HG03565 (cell line): ENCODE measurements at regions not wholly inside any gene's neighbourhood (a gene's known extent, or its start where the extent isn't known, plus 50 kb on each side); places are given as distances from the start of the nearest gene placed in this dataset.

Experiments
- ATAC-seq: cut with Tn5 transposase; IDR thresholded peaks from one replicate; pipeline ENCODE4 v1.9.1; 2021; ENCODE audit warnings: mild to moderate bottlenecking, moderate library complexity; ENCODE audit not compliant: unreplicated experiment

DNA sequence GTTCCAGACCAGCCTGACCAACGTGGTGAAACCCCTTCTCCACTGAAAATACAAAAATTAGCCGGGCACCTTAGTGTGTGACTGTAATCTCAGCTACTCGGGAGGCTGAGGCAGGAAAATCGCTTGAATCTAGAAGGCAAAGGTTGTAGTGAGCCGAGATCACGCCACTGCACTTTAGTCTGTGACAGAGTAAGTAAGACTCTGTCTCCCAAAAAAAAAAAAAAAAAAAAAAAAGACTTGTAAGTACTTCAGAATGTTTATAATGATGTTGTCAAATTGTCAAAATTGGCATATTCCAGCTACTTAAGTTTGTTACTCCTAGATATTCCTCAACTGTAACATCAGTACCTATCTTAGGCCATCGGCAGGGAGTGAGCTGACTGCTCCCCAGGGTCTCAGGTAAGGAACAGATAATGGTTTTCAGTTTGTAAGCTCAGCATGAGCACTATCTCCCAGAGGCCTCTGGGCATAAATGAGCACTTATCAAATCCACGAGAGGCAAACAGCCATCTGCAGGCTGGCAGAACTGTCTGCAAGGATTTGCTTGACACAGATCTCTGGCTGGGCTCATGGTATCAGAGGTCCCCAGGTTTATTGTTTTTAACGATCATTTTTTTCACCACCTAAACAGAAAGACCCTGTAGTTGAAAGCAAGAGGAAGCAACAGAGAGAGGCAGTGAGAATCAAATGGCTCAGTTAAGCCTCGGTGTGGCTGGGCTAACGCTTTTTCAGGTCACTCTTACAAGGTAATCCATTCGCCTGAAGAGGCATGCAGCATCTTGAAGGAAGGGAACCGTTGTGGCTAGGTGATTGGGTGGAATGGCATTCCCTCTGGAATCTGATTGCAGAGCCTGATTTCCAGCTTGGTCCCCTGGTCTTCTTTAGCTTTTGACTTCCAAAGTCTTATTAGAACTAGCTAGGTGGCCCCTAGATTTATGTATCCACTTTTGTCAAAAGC is 115.9 kb downstream of the LY86 start:
- no peak for ATAC-seq

DNA sequence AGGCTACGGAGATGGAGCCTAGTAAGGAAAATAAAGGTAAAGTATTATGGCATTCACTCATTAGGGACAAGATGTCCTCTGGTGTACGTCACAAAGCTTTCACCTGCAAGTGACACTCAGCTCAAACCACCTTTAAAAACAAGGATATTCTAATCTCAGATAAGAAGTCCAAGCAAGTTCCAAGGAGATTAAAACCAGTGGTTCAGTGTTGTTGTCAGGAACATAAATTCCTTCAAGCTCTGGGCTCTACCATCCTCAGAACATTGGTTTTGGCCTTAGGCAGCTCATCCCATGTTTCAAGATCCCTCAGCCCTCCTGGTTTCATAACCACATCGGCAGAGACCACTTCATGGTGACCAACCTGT is 116.5 kb downstream of the LY86 start:
- ATAC-seq = no peak

DNA sequence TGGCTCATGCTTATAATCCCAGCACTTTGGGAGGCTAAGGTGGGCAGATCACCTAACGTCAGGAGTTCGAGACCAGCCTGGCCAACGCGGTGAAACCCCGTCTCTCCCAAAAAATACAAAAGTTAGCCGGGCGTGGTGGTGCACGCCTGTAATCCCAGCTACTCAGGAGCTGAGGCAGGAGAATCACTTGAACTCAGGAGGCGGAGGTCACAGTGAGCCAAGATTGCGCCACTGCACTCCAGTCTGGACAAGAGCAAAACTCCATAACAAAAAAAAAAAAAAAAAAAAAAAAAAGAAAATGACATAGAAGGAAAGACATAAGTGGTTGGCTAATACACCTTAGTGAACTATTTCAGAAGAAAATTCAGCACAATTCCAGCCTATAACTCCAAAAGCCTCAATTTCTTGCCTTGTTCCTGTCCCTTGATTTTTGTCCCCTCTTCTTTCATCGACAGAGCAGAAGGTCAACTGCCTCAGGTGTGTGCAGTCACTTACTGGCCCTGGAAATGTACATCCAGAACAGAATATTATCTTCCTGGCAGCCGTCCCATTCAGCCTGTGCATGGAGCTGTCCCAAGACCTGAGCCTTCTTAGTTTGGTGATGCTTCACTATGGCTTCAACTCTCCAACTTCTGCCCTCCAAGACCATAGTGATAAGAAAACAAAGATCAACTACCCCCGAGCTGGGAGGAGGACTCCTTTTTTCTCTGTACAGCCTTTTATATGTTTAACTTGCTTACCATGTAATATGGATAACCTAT is 117.6 kb downstream of the LY86 start:
- no peak for ATAC-seq

DNA sequence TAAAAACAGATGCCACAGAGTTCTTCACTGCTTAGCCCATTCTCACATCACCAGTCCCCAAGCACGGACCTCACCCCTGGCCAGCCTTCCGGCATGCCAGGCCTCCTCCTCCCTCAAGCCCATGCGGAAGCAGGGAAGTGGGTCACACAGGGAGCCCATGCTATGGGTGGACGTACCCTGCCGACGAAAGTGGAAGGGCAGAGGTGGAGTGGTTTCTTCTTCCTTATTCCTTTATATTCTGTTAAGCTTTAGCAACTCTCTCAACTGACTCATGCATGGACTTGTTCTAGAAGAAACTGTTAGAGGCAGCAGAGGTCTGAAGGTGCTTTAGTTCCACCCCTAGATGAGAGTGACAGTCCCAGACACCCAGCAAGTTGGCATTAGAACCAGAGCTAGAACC is 118.6 kb downstream of the LY86 start:
- ATAC-seq = no peak

DNA sequence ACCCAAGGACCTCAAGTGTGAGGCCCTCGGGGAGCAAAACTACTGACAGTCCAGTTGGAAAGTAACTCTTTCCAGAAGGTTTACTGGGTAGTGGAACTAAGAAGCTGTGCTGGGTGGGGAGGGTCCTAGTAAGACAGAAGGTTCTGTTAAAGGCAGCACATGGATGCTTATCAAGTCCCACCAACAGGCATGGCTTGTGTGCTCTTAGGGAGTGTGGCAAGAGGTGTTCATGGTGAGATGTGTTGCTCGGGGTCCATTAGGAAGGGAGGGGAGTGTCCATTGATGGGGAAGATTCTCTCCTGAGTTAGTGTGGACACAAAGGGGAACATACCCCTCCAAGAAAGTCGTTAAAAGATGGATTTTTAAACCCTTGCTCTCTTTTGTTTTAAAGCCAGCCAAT is 120.6 kb downstream of the LY86 start:
- no peak for ATAC-seq

DNA sequence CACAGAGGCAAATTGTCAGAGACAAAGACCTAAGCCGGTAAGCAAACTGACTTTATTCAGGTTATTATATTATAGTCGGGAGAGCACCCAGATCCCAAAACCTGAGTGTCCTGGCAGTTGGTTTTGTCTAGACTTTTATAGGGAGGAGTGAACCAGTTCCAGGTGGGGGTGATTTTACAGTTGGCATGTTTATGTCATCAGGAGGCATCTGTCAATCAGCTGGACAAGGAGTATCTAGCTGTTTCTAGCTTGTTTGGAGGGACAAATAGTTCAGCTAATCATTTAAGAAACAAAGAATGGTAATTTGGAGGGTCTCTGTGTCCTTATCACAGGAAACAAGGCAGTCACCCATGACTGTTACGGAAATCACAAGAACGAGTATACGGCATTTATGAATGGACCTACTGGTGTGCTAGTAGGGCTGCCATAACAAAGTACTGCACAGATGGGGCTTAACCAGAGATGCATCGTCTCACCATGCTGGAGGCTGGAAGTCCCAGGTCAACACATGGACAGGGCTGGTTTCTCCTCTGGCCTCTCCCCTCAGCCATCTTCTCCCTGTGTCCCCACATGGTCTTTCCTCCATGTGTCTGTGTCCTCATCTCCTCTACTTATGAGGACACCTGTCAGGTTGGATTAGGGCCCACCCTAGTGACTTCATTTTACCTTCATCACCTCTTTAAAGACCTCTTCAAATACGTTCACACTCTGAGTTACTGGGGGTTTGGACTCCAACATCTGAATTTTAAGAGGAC is 122.7 kb downstream of the LY86 start:
- ATAC-seq = no peak

DNA sequence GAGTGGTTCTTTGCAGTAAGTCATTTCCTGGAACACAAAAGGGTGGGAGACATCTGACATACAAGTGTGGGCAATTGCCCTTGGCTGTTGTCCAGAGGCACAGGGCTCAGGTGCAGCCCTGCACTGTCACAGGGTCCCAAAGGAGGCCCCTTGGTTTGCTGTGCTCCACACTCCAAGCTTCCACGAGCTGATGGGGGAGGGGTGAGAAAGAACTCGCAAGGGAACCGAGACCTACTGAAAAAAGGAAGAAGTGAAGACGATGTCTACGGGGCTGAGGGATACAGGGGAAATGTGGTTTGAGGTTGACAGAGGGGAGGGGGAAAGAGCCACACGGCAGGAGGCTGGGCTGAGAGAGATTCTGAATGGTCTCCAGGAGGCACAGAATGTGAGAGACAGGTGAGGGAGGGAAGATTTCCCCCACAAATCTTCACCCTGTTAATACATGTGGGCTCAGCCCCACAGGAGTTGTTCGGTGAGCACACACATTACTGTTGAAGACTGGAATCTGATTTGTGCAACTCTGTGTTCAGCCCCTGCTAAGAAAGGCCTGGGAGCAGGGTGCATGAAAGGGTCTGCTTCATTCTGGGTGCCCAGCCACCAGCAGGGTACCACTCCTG is 123.4 kb downstream of the LY86 start:
- no peak for ATAC-seq

DNA sequence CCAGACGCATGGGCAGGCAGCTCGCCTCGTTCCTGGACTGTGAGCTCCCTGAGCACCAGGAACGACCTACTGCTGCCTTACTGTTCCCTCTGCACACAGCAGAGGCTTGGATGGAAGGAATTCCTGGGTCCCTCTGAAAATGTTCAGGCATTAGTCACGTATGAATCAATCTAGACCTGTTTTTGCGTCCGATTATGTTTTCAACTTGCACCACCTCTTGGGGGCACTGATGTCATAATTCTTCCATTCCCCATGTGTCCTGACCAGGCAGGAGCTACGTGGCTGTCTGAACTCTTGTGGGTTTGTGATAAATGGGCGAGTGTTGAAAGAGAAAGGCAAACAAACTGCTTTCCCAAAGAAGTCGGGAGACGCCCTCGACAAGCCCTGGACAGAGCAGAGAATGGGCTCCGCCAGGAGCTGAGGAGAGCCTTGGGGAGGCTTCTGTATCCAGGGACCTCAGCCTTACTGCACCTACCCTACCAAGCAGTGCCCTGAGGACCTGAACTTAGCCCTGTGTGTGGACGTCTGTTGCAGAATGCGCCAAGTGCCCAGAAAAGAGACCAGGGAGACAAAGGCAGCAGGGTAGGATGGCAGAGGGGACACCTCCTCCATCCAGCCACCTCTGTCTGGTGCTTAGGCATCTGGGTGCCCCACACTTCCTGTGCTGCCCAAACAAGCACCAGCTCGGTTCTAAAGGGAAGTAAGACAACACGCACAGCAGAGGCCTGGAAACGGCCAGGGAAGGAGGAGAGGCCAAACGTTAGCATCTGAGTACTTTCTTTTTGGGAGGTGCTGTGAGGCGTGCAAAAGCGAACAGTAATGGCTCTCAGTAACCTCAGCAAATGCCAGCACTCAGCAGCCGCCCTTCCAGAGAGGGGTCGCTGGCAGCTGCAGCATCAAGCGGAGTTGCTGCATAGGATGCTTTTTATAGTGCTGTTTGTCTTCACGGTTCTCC is 124.2 kb downstream of the LY86 start:
- no peak for ATAC-seq

DNA sequence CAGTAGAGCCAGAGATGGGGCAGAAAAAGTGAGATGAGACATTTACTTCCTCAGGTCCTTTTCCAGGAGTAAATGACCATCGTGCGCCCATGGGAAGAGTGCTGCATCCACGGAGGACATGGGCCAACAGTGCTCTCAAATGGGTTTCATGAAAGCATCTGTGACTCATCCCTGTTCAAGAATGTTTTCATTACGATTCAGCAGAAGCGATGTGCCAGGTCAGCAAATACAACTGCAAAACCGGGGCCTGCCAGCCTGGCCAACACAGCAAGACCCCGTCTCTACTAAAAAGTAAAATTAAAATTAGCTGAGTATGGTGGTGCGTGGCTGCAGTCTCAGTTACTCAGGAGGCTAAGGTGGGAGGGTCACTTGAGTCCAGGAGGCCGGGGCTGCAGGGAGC is 125.1 kb downstream of the LY86 start:
- no peak for ATAC-seq

DNA sequence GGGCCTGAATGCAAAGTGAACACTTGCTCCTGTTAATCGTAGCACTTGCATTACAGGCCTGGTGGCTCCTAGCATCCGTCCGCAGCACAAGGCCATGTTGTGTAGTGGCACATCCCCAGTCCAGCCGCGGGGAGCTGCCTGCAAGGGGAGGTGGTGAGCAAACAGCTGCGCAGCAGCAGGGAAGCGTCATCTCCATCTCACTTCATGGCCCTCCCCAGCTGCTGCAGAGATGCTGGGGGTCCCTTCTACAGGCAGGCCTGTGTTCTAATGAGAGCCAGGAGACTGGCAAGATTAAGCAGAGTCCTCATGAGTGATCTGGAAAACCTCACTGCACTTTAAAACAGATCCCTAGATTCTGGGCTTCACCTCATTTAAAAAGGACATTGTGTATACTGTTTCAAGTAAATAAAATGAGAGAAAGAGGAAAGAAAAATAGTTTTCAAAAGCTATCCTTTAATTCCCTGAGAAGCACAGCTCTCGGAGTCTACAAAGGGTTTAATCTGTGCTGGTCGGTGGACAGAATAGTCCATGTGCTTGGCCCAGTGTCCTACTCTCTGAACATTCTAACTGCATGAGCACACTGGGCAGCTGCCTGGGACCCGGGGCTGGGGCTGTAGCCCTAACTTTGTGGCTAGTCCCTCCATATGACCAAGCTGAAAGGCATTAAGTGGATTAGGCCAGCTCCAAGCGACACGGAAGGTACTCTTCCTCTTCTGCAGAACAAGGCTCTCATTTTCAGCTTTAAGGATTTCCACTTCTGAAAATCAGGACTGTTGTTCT is 125.8 kb downstream of the LY86 start:
- ATAC-seq = no peak

DNA sequence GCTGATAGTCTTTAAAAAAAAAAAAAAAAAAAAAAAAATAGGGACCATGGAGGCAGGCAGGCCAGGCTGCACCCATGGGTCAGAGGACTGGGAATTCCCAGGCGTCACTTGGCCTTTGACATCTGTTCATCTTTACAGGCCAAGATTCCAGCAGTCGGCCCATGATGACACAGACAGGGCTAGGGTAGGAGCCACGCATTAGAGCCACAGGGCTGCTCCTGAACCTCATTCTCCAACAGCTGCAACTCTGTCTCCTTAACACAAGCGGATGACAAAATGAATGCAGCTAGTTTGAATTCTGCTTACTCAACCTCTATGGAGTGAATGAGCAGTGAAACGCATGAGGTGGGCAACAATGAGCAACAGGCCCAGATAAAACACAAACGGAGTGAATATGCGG is 126.4 kb downstream of the LY86 start:
- no peak for ATAC-seq

DNA sequence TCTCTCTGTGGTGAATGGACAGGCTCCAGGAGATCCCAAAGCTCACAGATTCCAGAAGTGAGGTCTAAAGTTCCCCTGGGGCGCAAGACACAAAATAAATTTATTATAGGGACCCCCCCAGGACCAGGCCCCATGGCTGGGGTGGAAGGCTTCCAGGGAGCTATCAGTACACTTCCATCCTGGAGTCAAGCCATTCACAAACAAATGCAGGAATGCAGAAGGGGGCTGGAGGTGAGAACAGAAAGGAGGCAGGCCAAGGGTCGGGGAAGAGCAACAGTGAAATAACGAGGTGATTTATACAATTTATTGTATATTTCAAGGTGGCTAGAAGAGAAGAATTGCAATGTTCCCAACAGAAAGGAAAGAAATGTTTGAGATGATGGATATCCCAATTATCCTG is 126.9 kb downstream of the LY86 start:
- no peak for ATAC-seq

DNA sequence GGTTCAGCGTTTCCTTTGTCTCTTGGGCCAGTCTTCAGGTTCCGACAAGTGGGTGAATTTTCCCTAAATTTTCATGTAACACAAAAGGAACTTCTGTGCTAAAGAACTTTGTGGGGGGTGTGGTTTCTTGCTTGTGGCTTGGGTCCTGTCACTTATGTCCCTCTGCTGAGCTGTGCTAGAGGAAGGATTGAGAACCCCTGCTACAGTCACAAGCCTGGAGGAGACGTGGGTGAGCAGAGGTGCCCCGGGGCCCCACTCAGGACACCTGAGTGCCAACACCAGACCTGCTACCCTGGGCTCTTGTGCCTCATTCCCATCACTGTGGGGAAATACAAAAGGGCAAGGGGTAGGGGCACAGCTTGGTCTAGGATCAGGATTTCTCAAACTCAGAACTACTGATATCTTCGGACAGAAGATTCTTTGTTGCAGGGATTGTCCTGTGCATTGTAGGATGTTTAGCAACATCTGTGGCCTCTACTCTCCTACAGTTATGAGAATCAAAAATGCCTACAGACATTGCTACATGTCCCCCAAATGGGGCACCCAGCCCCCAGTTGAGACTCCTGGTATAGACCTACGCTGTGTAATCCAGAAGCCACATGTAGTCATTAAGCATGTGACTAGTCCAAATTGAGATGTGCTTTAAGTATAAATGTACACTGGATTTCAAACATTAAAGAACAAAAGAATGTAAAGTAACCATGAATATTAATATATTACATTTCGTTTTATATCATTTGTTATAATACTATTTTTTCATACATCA is 128.7 kb downstream of the LY86 start:
- ATAC-seq = no peak

DNA sequence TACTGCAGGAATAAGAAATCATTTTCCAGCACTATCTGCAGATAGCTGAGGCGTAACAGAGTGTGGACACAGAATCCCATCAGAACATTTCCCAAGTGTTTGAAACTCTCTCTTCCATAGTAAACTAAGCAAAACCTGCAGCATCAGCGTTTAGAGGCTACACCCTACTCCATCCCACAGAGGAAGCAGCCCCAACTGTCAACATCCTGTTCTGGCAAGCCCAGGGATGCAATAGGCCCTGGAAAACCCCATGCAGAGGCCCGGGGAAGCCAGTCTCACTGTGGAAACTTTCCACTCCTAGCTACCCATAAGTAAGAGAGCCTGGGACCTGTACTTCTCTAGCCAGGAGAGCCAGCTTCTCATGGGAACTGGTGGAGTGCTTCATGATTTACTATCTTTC is 129.4 kb downstream of the LY86 start:
- no peak for ATAC-seq

DNA sequence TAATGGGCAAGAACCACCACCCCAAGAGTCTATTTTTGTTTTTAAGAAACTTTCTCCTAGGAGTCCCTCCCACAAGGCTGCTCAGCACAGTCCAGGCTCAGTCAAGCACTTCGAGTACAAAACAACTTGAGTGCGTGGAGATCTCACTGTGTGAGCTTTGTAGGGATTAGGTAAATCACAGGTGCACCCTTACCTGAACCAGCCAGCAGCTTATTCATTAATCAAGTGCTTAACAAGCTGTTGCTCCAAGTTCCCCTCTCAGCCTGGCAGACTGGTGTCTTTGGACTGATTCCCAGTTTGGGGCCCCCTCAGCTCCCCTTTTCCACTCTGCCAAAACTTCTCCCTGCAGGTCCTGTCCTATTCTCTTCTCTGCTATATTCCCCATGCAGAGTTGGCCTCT is 133.1 kb downstream of the LY86 start:
- no peak for ATAC-seq

DNA sequence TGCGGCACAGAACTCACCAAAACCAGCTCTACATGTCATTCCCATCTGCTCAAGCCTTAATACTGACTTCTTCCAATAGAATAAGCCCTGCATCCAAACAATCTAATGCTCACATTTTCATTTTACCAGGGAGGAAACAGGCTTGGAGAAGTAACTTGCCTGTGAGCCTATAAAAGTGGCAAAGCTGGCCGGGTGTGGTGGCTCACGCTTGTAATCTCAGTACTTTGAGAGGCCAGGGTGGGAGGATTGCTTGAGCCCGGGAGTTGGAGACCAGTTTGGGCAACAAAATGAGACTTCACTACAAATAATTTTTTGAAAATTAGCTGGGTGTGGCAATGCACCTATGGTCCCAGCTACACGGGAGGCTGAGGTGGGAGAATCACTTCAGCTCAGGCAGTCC is 133.7 kb downstream of the LY86 start:
- no peak for ATAC-seq

DNA sequence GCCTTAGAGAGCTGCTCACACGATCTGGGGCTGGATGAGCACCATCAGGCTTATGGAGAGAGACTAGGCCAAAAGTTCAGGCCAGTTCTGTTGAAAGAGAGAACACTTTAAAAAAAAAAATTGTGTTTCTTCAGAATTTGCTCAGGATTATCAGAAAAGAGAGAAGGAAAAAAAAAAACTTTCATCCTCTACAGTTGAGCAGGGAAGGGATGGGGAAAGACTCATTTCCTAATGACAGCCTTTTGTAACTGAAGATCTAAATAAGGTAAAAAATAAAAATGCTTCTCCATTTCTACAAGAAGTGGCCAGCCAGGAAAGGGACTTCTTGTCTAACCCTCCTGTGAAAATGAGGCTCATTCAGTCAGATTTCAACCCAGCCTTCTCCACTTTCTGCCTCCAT is 134.8 kb downstream of the LY86 start:
- no peak for ATAC-seq

DNA sequence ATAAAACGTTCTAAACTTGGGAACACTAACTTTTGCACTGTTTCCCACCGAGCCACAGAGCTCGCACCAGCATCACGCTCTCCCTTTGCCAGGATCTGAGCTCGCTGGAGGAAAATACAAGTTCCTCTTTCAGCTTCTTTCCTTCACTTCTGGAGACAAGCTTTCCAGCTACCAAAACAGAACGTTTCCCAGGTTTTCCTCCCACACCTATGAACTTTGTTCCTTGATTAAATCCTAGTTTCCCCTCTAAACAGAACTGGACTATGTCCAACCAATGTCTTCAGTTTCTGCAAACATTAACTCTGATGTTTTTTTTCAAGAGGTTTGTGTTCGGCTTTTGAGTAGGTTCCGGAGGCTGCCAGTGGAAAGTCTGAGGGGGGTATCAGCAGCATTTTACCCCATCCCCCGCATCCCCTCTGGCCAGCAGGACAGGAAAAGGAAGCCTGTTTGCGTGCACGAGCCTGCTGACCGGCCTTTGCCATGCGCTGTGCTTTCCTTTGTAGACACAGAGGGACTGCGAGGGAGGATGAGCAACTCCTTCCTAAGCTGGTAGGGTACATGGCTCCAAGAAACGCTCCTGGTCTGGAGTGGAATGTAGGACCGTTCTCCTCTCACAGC is 135.5 kb downstream of the LY86 start:
- ATAC-seq = no peak
